HG02798 (cell line): ENCODE measurements at regions not wholly inside any gene's neighbourhood (a gene's known extent, or its start where the extent isn't known, plus 50 kb on each side); places are given as distances from the start of the nearest gene placed in this dataset.
"Not testable (repeated sequence)": the region's sequence is repeated elsewhere in the genome, so short reads cannot be mapped to it uniquely, and the experiment has no call there.

Source experiments
- ATAC-seq: cut with Tn5 transposase; IDR thresholded peaks from one replicate; pipeline ENCODE4 v1.9.1; 2021; ENCODE audit warnings: mild to moderate bottlenecking; ENCODE audit not compliant: unreplicated experiment, poor library complexity

DNA sequence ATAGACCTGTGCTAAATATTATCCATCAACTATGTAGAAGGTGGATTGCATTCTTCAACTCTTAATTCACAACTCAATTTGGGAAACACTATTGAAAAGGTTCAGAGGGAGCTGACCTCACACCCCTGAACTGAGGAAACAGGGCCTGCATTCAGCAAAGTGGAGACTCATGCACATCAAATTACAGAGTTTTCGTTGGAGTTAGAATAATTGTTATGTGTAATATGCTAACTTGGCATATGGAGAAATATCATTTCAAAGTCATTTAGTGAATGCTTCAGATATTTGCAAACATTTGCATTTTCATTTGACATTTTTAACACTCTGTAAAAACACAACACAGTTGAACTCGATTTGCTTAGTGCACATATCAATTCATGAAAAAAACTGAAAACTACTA, 1102.8 kb upstream of the INTU start:
- no peak for ATAC-seq

DNA sequence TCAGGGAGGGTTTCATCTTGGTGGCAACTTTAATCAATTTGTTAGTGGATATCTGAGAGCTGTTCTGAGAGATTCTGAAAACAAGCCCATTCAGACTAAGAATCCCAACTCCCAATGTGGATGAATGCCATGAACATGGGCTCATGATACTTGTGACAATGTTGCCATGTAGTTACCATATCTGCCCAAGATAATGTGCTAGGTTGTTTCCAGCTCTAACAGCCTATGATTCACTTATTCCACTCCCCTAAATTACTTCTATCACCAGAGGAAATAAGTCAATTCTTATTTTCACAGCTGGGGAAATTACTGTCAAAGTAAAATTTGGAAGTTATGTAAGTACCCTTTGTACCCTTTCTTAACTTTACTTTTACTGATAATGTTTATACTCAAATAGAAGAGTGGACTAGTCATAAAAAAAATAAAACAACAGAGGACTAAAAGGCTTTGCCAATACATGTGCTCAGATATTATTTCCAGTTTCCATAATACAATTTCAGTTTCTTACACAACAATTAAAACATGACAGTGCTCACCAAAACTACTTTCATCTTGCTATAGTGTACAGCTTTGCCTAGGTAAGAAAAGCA, 1101.7 kb upstream of the INTU start:
- ATAC-seq, result no peak

DNA sequence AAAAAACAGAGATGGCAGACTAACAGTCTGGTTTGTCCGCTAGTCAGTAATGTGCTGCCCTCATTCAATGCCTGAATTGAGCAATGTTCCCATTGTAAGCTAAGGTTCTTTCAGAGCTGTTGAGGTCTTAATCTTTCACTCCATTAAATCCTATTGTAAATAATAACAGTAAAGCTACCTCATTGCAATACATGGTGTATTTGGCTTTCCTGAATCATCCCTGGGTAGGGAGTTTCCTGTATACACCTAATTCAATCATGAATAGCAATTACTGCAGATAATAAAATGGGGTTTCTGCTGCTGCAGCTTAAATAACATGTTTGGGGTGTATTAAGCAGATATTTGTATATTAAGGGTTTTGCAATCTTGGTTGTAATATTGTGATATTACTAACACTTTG, 1100.2 kb upstream of the INTU start:
- no peak for ATAC-seq

DNA sequence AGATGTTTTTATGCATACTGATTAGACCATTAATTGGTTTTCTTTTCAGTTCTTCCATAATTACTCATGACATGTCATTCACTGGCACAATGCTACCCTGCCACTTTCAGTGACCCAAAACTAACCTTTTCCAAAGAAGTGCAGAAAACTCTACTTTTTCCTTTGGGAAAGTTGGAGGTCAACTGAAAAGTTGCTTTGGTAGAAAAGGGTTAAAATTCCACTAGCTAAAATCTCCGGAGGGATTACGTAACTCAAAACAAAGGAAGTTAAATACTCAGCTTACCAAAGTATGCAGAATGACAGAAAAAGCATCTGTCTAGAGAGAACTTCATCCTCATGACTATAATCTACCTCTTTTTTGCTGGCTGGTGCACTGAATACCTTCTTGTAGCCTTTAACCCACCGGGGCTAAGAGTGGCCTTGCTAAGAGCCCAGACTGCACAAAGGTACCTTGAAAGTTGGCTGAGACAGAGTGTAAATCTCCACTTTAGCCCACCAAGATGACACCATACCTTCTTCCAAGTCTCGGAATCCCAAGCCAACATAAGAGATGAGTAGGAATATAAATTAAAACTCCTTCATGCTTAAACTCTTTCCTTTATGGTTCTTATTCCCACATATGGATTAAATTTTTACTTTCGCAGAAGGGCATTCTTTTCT, 1099.5 kb upstream of the INTU start:
- ATAC-seq, result no peak

DNA sequence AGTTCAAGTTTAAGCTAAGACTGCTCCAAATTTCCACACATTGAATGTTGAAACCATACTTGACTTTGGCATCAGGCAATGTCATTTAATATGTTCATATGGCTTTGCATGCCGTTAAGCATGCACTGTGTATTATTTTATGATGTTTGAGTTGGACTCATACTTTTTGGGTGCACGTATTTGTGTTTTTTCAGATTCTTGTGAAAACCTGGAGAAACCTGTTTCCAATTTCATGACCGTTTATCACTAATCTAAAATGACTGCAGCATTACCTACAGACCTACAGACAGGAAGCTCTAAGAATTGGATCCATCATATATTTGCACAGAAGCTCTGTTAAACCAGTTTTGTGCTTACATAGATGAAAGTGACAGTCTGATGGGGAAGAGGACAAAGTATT, 1093.0 kb upstream of the INTU start:
- no peak for ATAC-seq

DNA sequence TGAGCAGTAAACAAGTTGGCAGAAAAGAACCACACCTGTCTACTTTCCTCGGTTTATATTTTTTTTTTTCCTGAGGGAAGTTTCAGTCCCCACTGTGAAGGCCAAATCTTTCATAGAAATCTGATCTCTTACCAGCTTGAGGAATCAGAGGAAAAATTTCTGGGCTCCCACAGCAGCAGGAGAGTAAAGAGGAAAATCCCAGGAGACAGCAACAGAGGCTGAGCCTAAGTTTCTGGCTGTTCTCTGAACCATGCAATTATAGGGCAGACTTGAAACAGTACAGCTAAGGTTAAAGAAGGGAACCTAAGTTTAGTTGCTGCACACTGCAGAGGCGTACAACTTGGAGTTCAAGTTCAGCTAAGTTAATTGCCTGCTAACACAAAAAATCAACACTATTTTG, 1090.9 kb upstream of the INTU start:
- ATAC-seq, result no peak

DNA sequence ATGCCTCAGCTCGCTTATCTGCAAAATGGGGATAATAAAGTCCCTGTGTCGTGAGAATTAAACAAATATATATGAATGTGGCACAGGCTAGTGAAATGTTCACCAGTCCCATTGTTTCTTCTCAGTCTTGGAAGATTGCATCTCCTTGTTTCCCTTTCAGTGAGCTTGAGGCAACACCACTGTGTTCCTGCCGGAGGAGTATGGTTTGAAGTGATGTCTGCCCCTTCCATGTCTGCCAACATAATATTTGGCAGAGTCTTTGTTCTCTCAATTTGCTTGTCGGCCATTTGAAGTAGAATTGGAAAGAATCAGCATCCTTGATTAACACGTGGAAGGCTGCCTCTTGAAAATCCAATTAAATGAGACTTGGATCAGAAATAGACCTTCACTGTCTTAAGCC, 1088.5 kb upstream of the INTU start:
- no peak for ATAC-seq

DNA sequence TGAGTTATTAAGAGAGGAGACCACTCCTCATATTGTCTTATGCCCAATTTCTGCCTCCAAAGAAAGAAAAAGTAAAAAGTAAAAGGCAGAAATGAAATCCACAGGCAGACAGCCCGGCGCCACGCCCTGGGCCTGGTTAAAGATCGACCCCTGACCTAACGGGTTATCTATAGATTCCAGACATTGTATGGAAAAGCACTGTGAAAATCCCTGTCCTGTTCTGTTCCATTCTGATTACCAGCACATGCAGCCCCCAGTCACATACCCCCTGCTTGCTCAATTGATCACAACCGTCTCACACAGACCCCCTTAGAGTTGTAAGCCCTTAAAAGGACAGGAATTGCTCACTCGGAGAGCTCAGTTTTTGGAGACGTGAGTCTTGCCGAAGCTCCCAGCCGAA, 1086.6 kb upstream of the INTU start:
- not testable (repeated sequence) for ATAC-seq

DNA sequence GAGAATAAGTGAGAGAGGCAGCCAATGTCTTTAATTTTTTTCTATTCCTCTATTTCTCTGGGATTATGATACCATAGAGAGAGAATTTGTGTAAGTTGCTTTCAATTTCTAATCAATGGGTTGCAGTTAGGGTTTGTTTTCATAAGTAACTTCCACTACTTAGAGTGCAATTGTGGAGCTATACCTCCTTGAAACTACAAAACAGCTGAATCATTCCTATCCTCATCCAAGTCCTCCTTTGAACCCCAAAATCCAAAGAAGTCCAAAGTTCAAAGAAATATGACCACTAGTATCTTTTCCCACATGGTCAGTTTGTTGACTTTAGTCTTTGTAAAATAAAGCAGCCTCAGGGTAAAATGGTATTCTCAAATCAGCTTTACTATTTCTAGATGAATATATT, 1085.4 kb upstream of the INTU start:
- ATAC-seq, result no peak

DNA sequence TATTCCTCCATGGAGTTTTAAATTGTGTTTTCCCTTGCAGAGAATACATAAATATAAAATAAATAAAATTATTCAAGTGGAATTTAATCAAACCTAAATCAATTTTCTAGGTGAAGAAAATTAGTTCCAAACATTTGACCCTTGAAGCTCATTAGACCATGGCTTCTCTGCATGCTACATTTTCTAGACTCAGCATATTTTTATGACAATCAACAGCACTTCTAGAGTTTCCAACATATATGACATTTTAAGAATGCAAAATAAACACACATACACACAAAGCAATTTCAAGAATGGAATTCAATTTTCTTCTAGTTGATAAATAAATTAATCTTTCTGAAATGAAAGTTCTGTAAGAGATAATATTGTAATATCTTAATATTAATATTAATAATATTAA, 1083.9 kb upstream of the INTU start:
- ATAC-seq, result no peak

DNA sequence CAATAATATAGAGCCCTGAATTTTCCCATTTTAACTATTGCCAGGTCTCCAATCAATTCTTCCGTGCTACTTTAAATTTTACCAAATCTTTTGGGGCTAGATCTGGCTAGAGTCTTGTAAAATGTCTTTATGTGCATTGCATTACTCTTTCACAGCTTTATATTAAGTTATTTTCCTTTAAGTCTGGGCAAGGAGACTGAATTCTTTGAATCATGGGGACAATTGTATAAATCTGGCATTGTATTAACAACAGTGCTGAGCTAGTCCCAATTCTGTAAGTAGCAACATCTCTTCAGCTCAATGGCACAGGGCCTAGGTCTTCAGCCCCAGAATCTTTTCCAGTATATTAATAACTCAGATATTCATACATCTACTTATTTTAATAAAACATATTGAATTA, 1080.4 kb upstream of the INTU start:
- ATAC-seq, result no peak

DNA sequence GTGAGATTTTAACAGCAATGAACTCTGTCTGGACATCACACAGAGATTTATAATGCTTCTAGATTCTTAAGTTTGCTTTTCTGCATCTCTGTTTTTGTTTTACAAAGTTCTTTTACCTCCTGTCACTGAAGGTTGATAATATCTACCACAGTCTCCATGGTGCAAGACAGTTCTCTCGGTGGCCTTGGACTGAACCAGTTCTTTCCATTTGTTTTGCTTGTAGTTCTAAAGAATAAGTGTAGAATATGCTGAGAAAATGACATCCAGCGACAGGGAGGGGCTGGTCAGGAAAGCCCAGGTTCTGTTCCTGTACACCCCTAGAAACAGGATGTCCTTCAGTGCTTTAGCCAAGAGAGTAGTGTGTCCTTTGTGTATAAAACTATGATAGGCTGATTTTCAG, 1079.5 kb upstream of the INTU start:
- no peak for ATAC-seq

DNA sequence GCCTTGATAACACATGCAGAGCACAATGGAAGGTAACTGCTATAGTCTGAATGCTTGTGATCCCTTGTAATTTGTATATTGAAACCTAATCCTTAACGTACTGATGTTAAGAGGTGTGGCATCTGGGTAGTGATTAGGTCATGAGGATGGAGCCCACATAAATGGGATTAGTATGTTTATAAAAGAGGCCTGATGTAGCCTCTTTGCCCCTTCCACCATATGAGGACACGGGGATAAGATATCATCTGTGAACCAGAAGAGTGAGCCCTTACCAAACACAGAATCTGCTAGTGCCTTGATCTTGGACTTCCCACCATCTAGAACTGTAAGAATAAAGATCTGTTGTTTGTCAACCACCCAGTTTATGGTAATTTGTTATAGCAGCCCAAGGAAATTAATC, 1074.2 kb upstream of the INTU start:
- ATAC-seq, result no peak

DNA sequence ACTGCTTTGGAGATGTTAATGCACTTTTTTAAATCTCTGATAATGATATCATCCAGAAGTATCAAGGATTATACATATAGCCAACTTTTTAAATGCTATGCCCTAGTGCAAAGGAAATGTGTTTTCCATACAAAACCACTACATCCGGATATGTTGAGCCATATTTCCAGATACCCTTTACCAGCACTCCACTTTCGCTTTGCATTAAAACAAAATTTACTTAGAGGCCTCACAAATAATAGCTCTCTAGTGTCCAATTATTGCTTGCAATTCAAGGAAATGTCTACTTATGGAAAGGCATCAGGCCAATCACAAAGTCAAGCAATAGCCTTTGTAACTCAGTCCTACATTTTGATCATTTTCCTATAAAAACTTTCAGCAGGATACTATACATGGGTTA, 1072.8 kb upstream of the INTU start:
- ATAC-seq, result no peak

DNA sequence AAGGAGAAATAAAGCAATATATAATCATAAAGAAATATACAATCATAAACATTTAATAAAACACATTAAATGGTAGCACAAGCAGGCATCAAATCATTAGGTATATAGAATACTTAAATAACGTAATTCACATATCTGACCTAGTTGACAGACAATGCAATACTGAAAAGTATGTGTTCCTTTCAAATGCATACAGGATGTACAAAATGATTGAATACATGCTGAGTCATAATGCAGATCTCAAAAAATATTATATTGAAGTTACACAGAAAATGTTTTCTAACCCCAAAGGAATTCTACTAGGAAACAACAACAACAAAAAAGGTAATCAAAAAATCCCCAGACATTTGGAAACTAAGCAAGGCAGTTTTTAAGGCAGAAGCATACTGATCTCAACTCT, 1072.0 kb upstream of the INTU start:
- ATAC-seq, result no peak

DNA sequence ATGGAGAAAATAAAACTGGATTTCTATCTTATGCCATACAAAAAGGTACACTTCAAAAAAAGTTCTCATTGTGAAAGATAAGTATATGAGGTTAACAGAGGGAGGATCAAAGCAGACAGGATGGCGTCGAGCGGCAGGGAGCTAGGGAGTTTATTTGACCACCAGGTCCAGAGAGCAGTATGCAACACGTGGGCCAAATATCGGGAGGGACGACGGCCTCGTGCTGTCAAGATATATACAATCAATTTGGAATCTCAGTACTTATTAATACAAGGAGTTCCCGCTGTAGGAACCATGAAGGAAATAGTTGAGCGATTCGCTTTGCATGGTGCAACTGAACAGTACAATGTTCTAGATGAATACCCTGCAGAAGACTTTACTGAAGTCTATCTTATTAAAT, 1069.4 kb upstream of the INTU start:
- no peak for ATAC-seq

DNA sequence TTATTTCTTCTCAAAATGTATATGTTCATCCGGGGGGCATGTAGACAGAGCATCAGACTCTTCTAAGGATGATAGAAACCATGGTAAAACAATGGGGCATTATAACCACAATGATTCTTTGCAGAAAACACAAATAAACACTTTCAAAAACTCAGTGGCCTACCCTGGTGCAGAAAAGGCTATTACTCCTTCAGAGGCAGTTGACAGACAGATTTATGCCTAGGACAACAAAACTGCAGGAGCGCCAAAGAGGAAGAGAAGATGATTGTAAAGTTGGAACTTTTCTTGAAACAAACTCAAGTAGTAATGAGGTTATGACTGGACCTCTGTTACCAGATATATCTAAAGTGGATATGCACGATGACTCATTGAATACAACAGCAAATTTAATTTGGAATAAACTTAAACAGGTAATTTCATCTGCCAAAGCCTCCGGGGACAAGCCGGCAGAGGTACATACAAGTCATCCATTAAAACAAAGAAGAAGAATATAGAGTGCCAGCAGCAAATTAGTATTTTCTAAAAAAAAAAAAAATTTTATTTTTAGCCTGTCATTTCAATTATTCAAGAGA, 1068.4 kb upstream of the INTU start:
- no peak for ATAC-seq

DNA sequence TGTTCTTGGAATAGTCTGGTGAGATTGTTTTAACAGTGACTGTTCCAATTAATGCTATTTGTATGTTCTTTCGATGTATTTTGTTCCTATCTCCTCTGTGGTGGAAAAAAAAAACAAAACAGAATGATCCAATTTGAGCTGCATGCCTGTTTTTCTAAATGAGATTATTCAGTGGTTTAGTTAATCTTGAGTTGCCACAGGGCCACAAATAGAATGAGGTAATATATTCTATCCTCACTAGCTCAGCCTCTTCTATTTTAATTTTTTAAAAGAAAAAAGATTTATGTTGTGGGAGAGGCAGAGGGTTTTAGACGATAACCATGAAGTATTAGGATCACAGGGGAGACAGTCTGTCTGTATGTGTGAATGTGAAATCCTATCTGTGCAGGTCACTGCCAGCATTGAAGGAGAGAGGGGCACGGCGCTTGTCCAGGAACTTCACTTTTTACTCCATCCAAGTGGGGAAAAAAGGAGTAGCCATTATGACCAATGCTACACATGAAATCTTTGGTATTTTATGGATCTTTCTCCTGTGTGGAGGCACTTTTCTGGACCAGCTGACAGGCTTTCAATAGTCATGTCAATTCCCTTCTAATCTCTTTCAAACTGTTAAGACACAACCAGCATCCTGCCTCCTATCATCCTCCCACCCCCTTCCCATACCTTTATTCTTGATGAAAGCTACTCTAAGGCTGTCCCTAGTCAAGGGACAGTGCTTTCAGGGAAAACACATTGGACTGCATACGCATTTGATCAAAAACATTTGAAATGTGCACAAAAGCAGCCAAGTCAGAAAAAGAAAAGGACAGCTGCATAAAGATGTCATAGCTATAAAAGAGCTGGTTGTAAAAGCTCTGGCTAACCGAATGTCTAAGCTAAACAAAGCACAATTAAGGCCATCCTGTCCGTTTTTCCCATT, 1063.8 kb upstream of the INTU start:
- ATAC-seq, result no peak

DNA sequence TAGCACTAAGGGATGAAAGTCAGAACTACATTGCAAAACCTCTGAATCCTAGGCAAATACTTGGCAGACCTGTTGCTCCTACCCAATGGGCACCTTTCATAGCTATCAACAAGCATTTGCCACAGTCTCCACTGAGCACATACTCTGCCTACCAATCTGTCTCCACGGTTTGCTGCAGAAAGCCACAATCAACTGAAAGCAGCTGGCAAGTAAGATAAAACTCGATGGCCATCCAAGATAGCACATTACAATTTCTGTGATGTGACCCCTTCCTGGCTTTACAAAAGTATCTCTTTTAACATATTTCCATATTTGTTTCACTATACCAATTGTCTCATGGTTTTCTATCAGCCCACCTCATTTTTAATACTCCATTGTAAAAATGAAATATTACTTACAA, 1060.5 kb upstream of the INTU start:
- ATAC-seq, result no peak

DNA sequence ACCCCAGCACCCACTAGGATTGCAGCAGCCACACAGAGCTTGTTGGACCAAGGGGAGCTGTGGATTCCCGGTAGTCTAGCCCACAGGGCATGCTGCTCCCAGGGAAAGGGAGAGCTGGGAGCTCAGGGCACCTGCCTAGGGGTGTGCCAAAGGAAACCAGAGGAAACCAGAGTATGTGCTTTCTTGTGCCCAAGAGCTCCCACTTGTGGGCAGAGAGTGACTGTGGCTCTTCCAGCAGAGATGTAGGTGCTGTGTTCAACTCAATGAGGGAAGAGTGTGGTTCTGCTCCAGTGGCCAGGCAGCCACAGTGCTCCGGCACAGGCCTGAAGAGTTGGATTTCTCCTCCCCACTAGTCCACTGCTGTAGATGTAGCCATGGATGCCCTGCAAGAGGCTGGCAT, 1050.0 kb upstream of the INTU start:
- ATAC-seq, result no peak

DNA sequence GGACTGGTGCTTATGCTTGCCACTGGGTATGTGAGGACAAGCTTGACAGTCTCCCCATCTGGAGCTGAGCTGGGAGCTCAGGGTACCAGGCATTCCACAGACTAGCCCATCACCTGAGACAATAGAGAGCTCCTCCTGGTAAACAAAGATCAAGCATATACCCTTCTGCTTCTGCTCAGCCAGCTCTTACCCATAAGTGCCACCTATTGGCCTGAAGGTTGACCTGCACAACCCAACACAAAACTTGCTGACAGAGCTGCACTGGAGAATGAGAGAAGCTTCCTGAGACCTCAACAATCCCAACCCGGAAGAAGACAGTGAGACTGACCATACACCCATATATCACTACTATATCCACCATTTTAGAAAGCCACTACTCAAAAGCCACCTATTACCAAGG, 1049.2 kb upstream of the INTU start:
- ATAC-seq, result no peak
